Transverse colon (tissue), 4 donors: ENCODE measurements at regions not wholly inside any gene's neighbourhood (a gene's known extent, or its start where the extent isn't known, plus 50 kb on each side); places are given as distances from the start of the nearest gene placed in this dataset.

Experiments
- DNase-seq: peaks from one replicate; pipeline ENCODE4 v3.0.0-alpha.2; 2019
- H3K27ac ChIP-seq, 4 donors: fragments of 200-600 bp; sonication (generic); 2 replicates each; pipeline ENCODE4 v1.5.1; 2016 to 2018; ENCODE audit warnings: inconsistent platforms in 4 of 4
- H3K27me3 ChIP-seq: fragments of 200-600 bp; sonication (generic); 2 replicates; pipeline ENCODE4 v1.5.1; 2017; ENCODE audit warnings: inconsistent platforms
- H3K36me3 ChIP-seq, 4 donors: fragments of 200-600 bp; sonication (generic); 2 replicates each; pipeline ENCODE4 v1.5.1; 2017 to 2019; ENCODE audit warnings: inconsistent platforms in 4 of 4
- H3K4me1 ChIP-seq, 4 donors: fragments of 200-600 bp; sonication (generic); 2 replicates each; pipeline ENCODE4 v1.5.1; 2017 to 2020; ENCODE audit warnings: inconsistent platforms in 4 of 4
- H3K4me3 ChIP-seq, 4 donors: fragments of 200-600 bp; sonication (generic); 1 replicate in 1 of 4; 2 replicates in 3 of 4; pipeline versions ENCODE4 v1.5.1 to v1.6.1; 2017 to 2019; ENCODE audit warnings: inconsistent platforms in 4 of 4
- H3K9me3 ChIP-seq, 2 donors: fragments of 200-600 bp; sonication (generic); 2 replicates each; pipeline ENCODE4 v1.5.1; 2017 to 2019; ENCODE audit warnings: inconsistent platforms in 2 of 2
- EP300 ChIP-seq: sonication (generic); formaldehyde crosslinking; IDR thresholded peaks from one replicate; pipeline ENCODE4 v1.6.1; 2017; ENCODE audit warnings: antibody characterized with exemption, low read depth
- POLR2A ChIP-seq: fragments of 450-650 bp; IDR thresholded peaks from one replicate; pipeline ENCODE4 v1.6.1; 2016; ENCODE audit warnings: antibody characterized with exemption, mild to moderate bottlenecking, moderate library complexity
- POLR2AphosphoS5 ChIP-seq, 3 donors: sonication (generic); formaldehyde crosslinking; IDR thresholded peaks; one replicate each; pipeline ENCODE4 v1.6.1; 2016; ENCODE audit warnings: antibody characterized with exemption in 3 of 3
- WGBS, 2 donors: methylation state at CpG; one replicate each; pipeline ENCODE4 v1.1.5; 2018; ENCODE audit warnings: low coverage in 1 of 2; 5-methylcytosine and 5-hydroxymethylcytosine counted together
- in situ Hi-C, 4 donors: fragments of 200-750 bp; cut with MboI; loops; one replicate each; pipeline versions ENCODE4 v1.15.0 to v1.15.1; 2017; ENCODE audit warnings: low sequenced_read_pairs in 3 of 4, low pct_ligation_motif_present in 1 of 4, low pct_unique_long_range_greater_than_20kb in 1 of 4
- intact Hi-C: fragments of 100-400 bp; cut with DNase I; formaldehyde crosslinking; loops from one replicate; pipeline ENCODE4 v1.15.1; 2023; ENCODE audit warnings: low total_unique reads
- TF ChIP-seq, protein P1 (sequence below), 5 experiments: fragments of 200-600 bp in 3 of 5; fragments of 450-650 bp in 2 of 5; sonication (generic) in 3 of 5; IDR thresholded peaks; 1 replicate in 2 of 5; 2 replicates in 3 of 5; pipeline ENCODE4 v1.5.1; 2016 to 2017; ENCODE audit warnings: antibody characterized with exemption in 5 of 5, inconsistent platforms in 3 of 5, mild to moderate bottlenecking in 2 of 5, moderate library complexity in 1 of 5

DNA sequence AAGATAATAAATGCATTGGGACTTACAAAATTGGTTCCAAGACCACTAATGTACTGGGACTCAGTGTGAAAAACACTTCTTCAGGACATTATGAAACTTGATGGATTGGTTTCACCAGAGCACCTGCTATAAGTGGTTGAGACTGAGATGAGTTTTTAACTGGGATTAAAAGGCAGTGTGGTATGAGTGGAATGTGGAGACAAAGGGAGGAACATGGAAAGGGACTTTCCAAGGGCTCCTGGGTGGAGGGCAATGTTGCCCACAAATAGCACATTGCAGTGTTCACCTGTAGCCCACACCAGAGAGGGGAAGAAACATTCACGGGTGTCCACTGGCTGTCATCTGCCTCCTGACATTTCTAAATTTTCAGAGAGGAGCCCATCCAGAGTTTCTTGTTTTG, 253.3 kb upstream of the TANK start:
- Histone ChIP-seq H3K36me3 (no peaks in the 10 kb centered on the region), H3K27me3 (no peaks in the 10 kb centered on the region), H3K27ac (no peak overlapping the region), H3K4me3 (no peak overlapping the region), H3K4me1 (peaks cover 0 to 19% (median 6%) of the 10 kb centered on the region in 4 donors), H3K9me3 (no peaks in the 10 kb centered on the region)
- intact Hi-C loops, result no loop called here
- DNase-seq, result no peak
- WGBS, 2 donors, result 40 to 75% methylated on average over 1 of the region's 1 CpG
- in situ Hi-C loops, result no loop called here
- TF ChIP-seq POLR2A (no peak), POLR2AphosphoS5 (IDR thresholded peaks at IDR 0.05) (no peak), EP300 (no peak)
- TF ChIP-seq, protein P1, sequence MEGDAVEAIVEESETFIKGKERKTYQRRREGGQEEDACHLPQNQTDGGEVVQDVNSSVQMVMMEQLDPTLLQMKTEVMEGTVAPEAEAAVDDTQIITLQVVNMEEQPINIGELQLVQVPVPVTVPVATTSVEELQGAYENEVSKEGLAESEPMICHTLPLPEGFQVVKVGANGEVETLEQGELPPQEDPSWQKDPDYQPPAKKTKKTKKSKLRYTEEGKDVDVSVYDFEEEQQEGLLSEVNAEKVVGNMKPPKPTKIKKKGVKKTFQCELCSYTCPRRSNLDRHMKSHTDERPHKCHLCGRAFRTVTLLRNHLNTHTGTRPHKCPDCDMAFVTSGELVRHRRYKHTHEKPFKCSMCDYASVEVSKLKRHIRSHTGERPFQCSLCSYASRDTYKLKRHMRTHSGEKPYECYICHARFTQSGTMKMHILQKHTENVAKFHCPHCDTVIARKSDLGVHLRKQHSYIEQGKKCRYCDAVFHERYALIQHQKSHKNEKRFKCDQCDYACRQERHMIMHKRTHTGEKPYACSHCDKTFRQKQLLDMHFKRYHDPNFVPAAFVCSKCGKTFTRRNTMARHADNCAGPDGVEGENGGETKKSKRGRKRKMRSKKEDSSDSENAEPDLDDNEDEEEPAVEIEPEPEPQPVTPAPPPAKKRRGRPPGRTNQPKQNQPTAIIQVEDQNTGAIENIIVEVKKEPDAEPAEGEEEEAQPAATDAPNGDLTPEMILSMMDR (IDR thresholded peaks at IDR 0.05), result no peak

- intact Hi-C loops (no loop called here), in situ Hi-C loops (no loop called here)
- no peaks in the 10 kb centered on the region for H3K27me3 ChIP-seq
- no peaks in the 10 kb centered on the region for H3K36me3 ChIP-seq
- H3K9me3 ChIP-seq, result no peaks in the 10 kb centered on the region
- H3K27ac ChIP-seq, result no peak overlapping the region
- no peak overlapping the region for H3K4me3 ChIP-seq
- DNase-seq, result no peak
- H3K4me1 ChIP-seq, result peaks cover 0 to 19% (median 6%) of the 10 kb centered on the region in 4 donors
- WGBS, 2 donors, result 58 to 63% methylated on average over 1 of the region's 1 CpG
- TF ChIP-seq POLR2A (no peak), POLR2AphosphoS5 (IDR thresholded peaks at IDR 0.05) (no peak), EP300 (no peak)
- TF ChIP-seq, protein P1 (IDR thresholded peaks at IDR 0.05), result no peak
Measured at GRCh38 chr2:160907738-160908137, 252.5 kb upstream of the TANK start.

- in situ Hi-C loops, result no loop called here
- intact Hi-C loops, result no loop called here
- Histone ChIP-seq H3K27ac (no peak overlapping the region), H3K4me3 (no peak overlapping the region), H3K27me3 (no peaks in the 10 kb centered on the region), H3K4me1 (peaks cover 0 to 19% (median 6%) of the 10 kb centered on the region in 4 donors), H3K36me3 (no peaks in the 10 kb centered on the region), H3K9me3 (no peaks in the 10 kb centered on the region)
- TF ChIP-seq EP300 (no peak), POLR2A (no peak), POLR2AphosphoS5 (IDR thresholded peaks at IDR 0.05) (no peak)
- TF ChIP-seq, protein P1 (IDR thresholded peaks at IDR 0.05), result no peak
- DNase-seq, result no peak
- 80 to 89% methylated on average over 1 of the region's 1 CpG for WGBS, 2 donors
Measured at GRCh38 chr2:160908157-160908556, 252.1 kb upstream of the TANK start.

DNA sequence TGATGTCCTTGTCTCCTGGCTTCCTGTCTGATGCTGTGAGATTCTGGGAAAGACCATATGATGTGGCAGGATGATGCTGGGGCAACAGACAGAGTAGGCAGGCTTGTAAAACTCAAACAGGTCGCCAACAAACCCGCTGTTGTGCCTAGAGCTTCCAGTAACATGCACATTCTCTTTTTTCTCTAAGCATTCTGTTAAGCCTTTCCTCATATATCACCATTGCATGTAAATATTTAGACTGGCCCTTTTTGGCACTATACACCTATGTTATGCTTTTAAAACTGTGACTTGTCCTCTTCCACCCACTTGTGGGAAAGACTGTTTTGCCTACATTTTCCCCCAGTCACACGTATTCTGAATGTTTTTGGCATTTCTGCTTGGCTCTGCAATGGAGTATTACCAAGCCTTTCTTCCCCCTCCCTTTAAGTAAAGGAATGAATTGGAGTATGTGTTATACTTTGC, 250.4 kb upstream of the TANK start:
- 48 to 71% methylated on average over 2 to 3 of the region's 3 CpGs for WGBS, 2 donors
- in situ Hi-C loops, result no loop called here

GRCh38 chr2:160910681-160911080, 249.5 kb upstream of the TANK start:
- intact Hi-C loops, result loop anchor here (1.0 kb wide), 1 partner anchor 18 kb away; no protein-coding TSS in a partner anchor
- in situ Hi-C loops, result no loop called here
- Histone ChIP-seq H3K4me3 (no peak overlapping the region), H3K27ac (peak overlapping the region; percentile 49 to 57 (median 52)), H3K36me3 (no peaks in the 10 kb centered on the region), H3K9me3 (no peaks in the 10 kb centered on the region), H3K4me1 (peaks cover 0 to 19% (median 6%) of the 10 kb centered on the region in 4 donors), H3K27me3 (no peaks in the 10 kb centered on the region)
- TF ChIP-seq POLR2AphosphoS5 (IDR thresholded peaks at IDR 0.05) (no peak), EP300 (no peak), POLR2A (no peak)
- TF ChIP-seq, protein P1 (IDR thresholded peaks at IDR 0.05), result no peak
- no peak for DNase-seq
- WGBS, 2 donors, result 49 to 55% methylated on average over 2 of the region's 2 CpGs

More for the DNA sequence above, 250.4 kb upstream of the TANK start:
- Histone ChIP-seq H3K27me3 (no peaks in the 10 kb centered on the region), H3K4me1 (peaks cover 0 to 19% (median 6%) of the 10 kb centered on the region in 4 donors), H3K27ac (peak overlapping the region; percentile 49 to 57 (median 52)), H3K4me3 (no peak overlapping the region), H3K36me3 (no peaks in the 10 kb centered on the region), H3K9me3 (no peaks in the 10 kb centered on the region)
- intact Hi-C loops, result no loop called here
- DNase-seq, result no peak
- TF ChIP-seq POLR2AphosphoS5 (IDR thresholded peaks at IDR 0.05) (peak in 1 of 3 donors; percentile 36), EP300 (peak; percentile 30), POLR2A (no peak)
